ENCODE measurements at regions not wholly inside any gene's neighbourhood (a gene's known extent, or its start where the extent isn't known, plus 50 kb on each side); places are given as distances from the start of the nearest gene placed in this dataset.

GRCh38 chr4:33072298-33073089, 2352.3 kb downstream of the PCDH7 start:
- TF ChIP-seq POLR2A (IDR thresholded peaks at IDR 0.05; ENCODE audit: low read length) (no peak), GATA1 (IDR thresholded peaks at IDR 0.05; ENCODE audit: low read depth, low read length) (no peak)
